Activated CD8-positive, alpha-beta memory T cell treated with anti-CD3 and anti-CD28 coated beads for 4 hours (primary cell): ENCODE measurements at regions not wholly inside any gene's neighbourhood (a gene's known extent, or its start where the extent isn't known, plus 50 kb on each side); places are given as distances from the start of the nearest gene placed in this dataset.

ENCODE experiments used
- DNase-seq, 2 donors: peaks; one replicate each; pipeline ENCODE4 v3.0.0-alpha.2; 2020; ENCODE audit warnings: low read depth in 2 of 2

- no peak for DNase-seq
Measured at GRCh38 chr7:67553378-67553777, 556.7 kb downstream of the TYW1 start.

GRCh38 chr7:67554986-67555385 is 558.4 kb downstream of the TYW1 start:
- DNase-seq = no peak

GRCh38 chr7:67564959-67565358 is 568.3 kb downstream of the TYW1 start:
- DNase-seq = no peak

GRCh38 chr7:67566101-67566500 is 569.5 kb downstream of the TYW1 start:
- no peak for DNase-seq

DNA sequence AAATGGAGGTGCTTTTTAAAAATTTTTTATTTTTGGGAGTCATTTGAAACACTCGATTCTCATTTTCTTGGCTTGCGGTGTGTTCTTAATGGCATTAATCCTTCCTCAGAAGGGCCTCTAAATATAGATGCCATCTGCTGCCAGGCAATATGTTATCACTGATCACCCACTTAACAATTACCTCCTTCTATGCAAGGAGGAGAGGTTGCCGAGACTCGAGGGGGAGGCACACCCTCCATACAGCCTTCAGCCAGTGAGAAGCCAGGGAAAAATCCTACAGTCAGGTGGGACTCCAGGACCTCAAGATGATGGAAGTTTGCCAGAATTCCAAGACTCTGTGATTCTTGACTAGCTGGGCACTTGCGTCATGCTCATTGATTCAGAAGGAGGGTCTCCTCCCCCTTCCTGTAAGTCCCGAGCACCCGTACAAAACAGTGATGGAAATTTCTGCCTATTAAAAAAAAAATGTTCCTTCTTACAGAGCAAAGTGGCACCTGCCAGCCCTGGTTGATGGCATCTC is 574.5 kb downstream of the TYW1 start:
- DNase-seq = no peak

- no peak for DNase-seq
Measured at GRCh38 chr7:67573639-67574038, 577.0 kb downstream of the TYW1 start.

DNA sequence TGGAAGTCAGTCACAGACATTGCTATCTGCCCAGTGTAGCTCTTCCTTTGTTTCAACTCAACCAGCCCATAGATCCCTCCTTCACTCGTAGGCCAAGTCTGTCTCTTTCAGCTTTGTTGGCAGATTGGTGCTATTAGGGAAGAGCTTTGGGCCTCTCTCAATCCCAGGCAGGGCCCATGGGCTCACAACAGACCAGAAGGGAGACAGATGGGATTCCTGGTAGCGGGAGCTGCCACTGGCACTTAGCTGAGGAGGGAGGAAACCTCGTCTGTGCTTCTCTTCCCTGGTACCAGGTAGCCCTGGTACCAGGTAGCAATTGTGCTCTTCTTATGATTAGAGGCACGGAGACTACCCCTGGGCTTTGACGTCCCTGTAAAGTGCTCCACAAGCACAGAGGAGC is 592.0 kb downstream of the TYW1 start:
- no peak for DNase-seq

DNA sequence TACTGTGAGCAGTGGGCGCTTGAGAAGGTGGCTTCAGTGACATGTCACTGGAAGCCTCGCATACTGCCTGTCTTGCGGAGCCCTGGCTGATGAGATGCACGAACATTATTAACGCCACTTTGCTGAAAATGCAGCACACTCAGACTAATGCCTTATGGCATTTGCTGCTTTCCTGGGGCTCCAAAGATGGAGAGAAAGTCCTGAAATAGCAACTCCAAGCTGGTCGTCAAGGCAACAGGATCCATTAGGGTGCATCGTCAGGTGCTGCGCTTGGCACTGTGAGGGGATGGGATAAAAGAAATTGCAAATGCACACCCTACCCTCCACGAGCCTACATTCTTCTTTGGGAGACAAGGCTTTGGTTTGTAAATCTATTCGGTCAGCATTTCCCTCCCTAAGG is 592.5 kb downstream of the TYW1 start:
- no peak for DNase-seq

DNA sequence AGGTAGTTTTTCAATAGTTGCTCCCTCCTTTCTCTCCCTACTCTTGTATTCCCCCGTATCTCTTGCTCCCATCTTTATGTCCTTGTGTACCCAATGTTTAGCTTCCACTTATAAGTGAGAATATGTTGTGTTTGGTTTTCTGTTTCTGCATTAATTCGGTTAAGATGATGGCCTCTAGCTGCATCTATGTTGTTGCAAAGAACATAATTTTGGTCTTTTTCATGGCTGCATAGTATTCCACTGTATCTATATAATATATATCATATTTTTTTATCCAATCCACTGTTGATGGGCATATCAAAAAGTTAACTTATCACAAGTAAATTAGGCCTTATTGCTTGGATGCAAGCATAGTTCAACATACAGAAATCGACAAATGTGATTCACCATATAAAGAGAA is 594.0 kb downstream of the TYW1 start:
- DNase-seq = no peak

GRCh38 chr7:67593794-67594193 is 597.2 kb downstream of the TYW1 start:
- DNase-seq = no peak

- DNase-seq = no peak
Measured at GRCh38 chr7:67595431-67596180, 599.0 kb downstream of the TYW1 start.

DNA sequence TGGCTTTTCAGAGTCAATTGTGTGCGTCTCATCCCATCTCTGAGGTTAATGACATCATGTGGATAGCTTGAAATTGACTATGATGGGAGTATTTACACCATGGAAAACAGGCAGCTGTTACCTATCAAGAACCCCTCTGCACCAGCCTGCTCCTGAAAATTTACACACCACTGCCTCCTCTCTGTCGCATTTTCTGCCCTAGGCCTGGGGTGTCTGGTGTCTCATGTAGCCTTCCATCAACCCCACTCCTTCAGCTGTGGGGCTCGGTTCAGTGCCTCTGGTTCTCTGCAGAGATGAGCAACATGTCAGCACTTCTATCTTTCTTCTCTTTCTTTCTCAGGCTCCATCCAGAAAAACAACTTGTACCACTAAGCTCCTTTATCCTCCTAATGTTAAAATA is 600.5 kb downstream of the TYW1 start:
- DNase-seq = no peak

DNA sequence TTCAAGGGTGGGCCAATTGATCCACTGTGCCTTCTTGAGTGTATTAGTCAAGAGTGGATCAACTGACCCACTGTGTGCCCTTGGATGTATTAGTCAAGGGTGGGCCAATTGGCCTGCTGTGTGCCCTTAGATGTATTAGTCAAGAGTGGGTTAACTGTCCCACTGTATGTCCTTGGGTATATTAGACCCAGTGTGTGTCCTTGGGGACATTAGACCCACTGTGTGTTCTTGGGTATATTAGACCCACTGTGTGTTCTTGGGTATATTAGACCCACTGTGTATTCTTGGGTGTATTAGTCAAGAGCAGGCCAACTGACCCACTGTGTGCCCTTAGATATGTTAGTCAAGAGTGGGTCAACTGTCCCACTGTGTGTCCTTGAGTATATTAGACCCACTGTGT is 601.8 kb downstream of the TYW1 start:
- no peak for DNase-seq

GRCh38 chr7:67599331-67600062 is 602.9 kb downstream of the TYW1 start:
- DNase-seq = no peak

GRCh38 chr7:67602246-67602887 is 605.7 kb downstream of the TYW1 start:
- DNase-seq = no peak

GRCh38 chr7:67604461-67605386 is 608.1 kb downstream of the TYW1 start:
- DNase-seq = no peak

DNA sequence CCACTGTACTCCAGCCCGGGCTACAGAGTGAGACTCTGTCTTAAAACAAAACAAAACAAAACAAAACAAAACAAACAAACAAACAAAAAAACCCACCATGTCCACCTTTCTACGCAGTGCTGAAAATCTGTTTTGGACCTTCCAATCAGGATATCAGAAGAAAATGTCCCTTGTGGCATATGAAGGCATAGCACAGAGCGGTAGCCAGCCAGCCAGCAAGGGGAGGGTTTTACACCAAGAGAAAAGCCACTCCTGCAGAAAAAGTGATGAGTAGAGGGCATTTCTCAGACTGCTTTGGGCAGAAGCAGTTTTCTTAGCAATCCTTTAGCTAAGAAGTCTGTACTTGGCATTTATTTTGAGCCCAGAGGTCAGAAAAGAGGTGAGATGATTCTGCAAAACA is 612.2 kb downstream of the TYW1 start:
- DNase-seq = no peak

GRCh38 chr7:67610897-67611296 is 614.3 kb downstream of the TYW1 start:
- DNase-seq = no peak

DNA sequence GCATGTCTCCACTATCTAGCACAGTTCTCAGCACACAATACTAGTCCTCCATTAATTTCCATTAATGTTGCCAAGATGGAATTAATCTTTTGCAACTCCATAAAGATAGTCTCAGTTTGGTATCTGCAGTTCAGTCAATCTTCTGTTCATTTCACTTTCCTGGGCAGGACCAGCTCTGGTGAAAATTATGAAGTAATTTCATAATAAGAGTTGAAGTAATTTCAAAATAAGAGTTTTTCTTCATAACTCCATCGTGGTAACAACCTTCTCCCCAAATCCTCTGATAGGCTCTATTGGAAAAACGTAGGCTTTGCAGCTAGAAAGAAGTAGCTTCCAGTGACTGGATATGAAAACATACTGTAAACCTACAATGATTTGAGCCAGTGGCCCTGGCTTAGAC is 618.2 kb downstream of the TYW1 start:
- DNase-seq = no peak

GRCh38 chr7:67616517-67616916 is 619.9 kb downstream of the TYW1 start:
- no peak for DNase-seq

DNA sequence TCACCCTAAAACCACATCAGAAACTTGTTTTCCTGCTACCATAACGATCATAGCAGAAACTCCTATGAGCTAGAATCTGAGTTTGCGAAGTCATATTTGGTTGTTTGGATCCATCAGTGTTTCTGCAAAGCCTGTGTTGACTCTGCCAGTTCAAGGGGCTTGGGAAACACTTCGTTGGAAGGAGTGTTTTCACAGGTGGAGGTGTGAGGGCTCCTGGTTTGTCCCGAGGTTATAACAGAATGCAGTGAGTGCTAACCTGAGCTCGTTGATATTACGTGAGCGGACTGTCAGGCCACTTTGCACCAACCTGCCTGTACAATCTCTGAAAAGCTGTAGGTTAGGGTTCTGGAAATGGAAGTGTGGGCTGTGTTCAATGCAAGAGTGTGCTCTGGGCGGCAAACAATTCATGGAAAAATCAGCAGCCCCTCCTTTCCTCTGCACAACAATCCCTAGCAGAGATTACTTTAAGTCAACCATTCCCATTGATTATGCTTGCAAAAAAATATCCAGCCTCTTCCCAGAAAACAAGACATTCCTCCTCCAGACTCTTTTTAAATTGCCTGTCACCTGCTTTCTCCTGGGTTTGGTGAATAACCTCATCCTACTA is 622.0 kb downstream of the TYW1 start:
- DNase-seq = no peak
